ENCODE measurements at regions not wholly inside any gene's neighbourhood (a gene's known extent, or its start where the extent isn't known, plus 50 kb on each side); places are given as distances from the start of the nearest gene placed in this dataset.

GRCh38 chr4:71201057-71201456 is 137.8 kb upstream of the SLC4A4 start:
- Histone ChIP-seq H3K9me3 (no peaks in the 10 kb centered on the region), H3K27ac (no peak overlapping the region), H3K4me1 (ENCODE audit: control insufficient read depth in 1 of 2, insufficient read depth in 1 of 2, low read depth in 1 of 2, low read length in 1 of 2) (no peaks in the 10 kb centered on the region), H3K27me3 (peaks cover under 1% of the 10 kb centered on the region), H3K4me3 (ENCODE audit: low read depth in 1 of 2, low read length in 1 of 2) (no peak overlapping the region), H3K36me3 (no peaks in the 10 kb centered on the region)
- TF ChIP-seq CTCF (IDR thresholded peaks at IDR 0.05) = no peak

- no peak overlapping the region for H3K4me3 ChIP-seq (ENCODE audit: low read depth in 1 of 2, low read length in 1 of 2)
- H3K27me3 ChIP-seq = no peaks in the 10 kb centered on the region
- H3K9me3 ChIP-seq = no peaks in the 10 kb centered on the region
- TF ChIP-seq CTCF (IDR thresholded peaks at IDR 0.05) = no peak
- no peaks in the 10 kb centered on the region for H3K36me3 ChIP-seq
- H3K4me1 ChIP-seq (ENCODE audit: control insufficient read depth in 1 of 2, insufficient read depth in 1 of 2, low read depth in 1 of 2, low read length in 1 of 2) = no peaks in the 10 kb centered on the region
- no peak overlapping the region for H3K27ac ChIP-seq
Observed at GRCh38 chr4:71201817-71202576, 136.8 kb upstream of the SLC4A4 start.

- no peak for TF ChIP-seq CTCF (IDR thresholded peaks at IDR 0.05)
- Histone ChIP-seq H3K27me3 (no peaks in the 10 kb centered on the region), H3K9me3 (no peaks in the 10 kb centered on the region)
Observed at GRCh38 chr4:71202705-71203104, 136.1 kb upstream of the SLC4A4 start.

GRCh38 chr4:71204056-71204455 is 134.8 kb upstream of the SLC4A4 start:
- H3K9me3 ChIP-seq = no peaks in the 10 kb centered on the region
- H3K27me3 ChIP-seq = no peaks in the 10 kb centered on the region
- H3K4me1 ChIP-seq (ENCODE audit: control insufficient read depth in 1 of 2, insufficient read depth in 1 of 2, low read depth in 1 of 2, low read length in 1 of 2) = no peaks in the 10 kb centered on the region
- no peak overlapping the region for H3K27ac ChIP-seq
- H3K36me3 ChIP-seq = no peaks in the 10 kb centered on the region
- H3K4me3 ChIP-seq (ENCODE audit: low read depth in 1 of 2, low read length in 1 of 2) = no peak overlapping the region
- TF ChIP-seq CTCF (IDR thresholded peaks at IDR 0.05) = no peak

More at GRCh38 chr4:71202705-71203104, 136.1 kb upstream of the SLC4A4 start:
- Histone ChIP-seq H3K4me1 (ENCODE audit: control insufficient read depth in 1 of 2, insufficient read depth in 1 of 2, low read depth in 1 of 2, low read length in 1 of 2) (no peaks in the 10 kb centered on the region), H3K4me3 (ENCODE audit: low read depth in 1 of 2, low read length in 1 of 2) (no peak overlapping the region), H3K36me3 (no peaks in the 10 kb centered on the region), H3K27ac (no peak overlapping the region)

GRCh38 chr4:71206763-71207162 is 132.1 kb upstream of the SLC4A4 start:
- Histone ChIP-seq H3K9me3 (no peaks in the 10 kb centered on the region), H3K4me3 (ENCODE audit: low read depth in 1 of 2, low read length in 1 of 2) (no peak overlapping the region), H3K36me3 (no peaks in the 10 kb centered on the region), H3K4me1 (ENCODE audit: control insufficient read depth in 1 of 2, insufficient read depth in 1 of 2, low read depth in 1 of 2, low read length in 1 of 2) (no peaks in the 10 kb centered on the region), H3K27me3 (no peaks in the 10 kb centered on the region), H3K27ac (no peak overlapping the region)
- no peak for TF ChIP-seq CTCF (IDR thresholded peaks at IDR 0.05)

All from neutrophil (primary cell).